Trophoblast cell (in vitro differentiated cells and primary cell): ENCODE measurements at regions not wholly inside any gene's neighbourhood (a gene's known extent, or its start where the extent isn't known, plus 50 kb on each side); places are given as distances from the start of the nearest gene placed in this dataset.
"Not testable (repeated sequence)": the region's sequence is repeated elsewhere in the genome, so short reads cannot be mapped to it uniquely, and the experiment has no call there.

Source experiments
- DNase-seq, 2 donors: peaks; one replicate each; pipeline ENCODE4 v3.0.0-alpha.2; 2016
- H2AFZ ChIP-seq: 2 replicates; pipeline ENCODE4 v1.6.1; 2013; ENCODE audit warnings: low read length, moderate library complexity, mild to moderate bottlenecking; ENCODE audit not compliant: insufficient read depth, poor library complexity
- H2AK5ac ChIP-seq: 2 replicates; pipeline ENCODE4 v1.6.1; 2013; ENCODE audit warnings: mild to moderate bottlenecking, low read length
- H2BK120ac ChIP-seq: 2 replicates; pipeline ENCODE4 v1.6.1; 2013; ENCODE audit warnings: low read length, mild to moderate bottlenecking, moderate library complexity; ENCODE audit not compliant: insufficient read depth, poor library complexity
- H2BK12ac ChIP-seq: 2 replicates; pipeline ENCODE4 v1.6.1; 2013; ENCODE audit warnings: mild to moderate bottlenecking, low read length, moderate library complexity
- H2BK5ac ChIP-seq: 2 replicates; pipeline ENCODE4 v1.6.1; 2013; ENCODE audit warnings: low read length, low read depth, moderate library complexity, mild to moderate bottlenecking; ENCODE audit not compliant: poor library complexity
- H3K14ac ChIP-seq: 2 replicates; pipeline ENCODE4 v1.6.1; 2013; ENCODE audit warnings: mild to moderate bottlenecking, low read length
- H3K18ac ChIP-seq: 2 replicates; pipeline ENCODE4 v1.6.1; 2013; ENCODE audit warnings: mild to moderate bottlenecking, low read length
- H3K23ac ChIP-seq: 2 replicates; pipeline ENCODE4 v1.6.1; 2013; ENCODE audit warnings: low read length
- H3K27ac ChIP-seq: 2 replicates; pipeline ENCODE4 v1.5.1; 2013; ENCODE audit warnings: low read depth, mild to moderate bottlenecking, inconsistent platforms, low read length, moderate library complexity
- H3K27me3 ChIP-seq: 2 replicates; pipeline ENCODE4 v1.6.1; 2013; ENCODE audit warnings: inconsistent platforms, mild to moderate bottlenecking, low read length, moderate library complexity; ENCODE audit not compliant: insufficient read depth
- H3K36me3 ChIP-seq, 2 experiments: 1 replicate in 1 of 2; 2 replicates in 1 of 2; pipeline ENCODE4 v1.6.1; 2013; ENCODE audit warnings: low read length in 2 of 2, mild to moderate bottlenecking in 2 of 2, moderate library complexity in 1 of 2; ENCODE audit not compliant: insufficient read depth in 2 of 2, control insufficient read depth in 1 of 2
- H3K4ac ChIP-seq: 2 replicates; pipeline ENCODE4 v1.6.1; 2013; ENCODE audit warnings: low read depth, mild to moderate bottlenecking, low read length, moderate library complexity
- H3K4me1 ChIP-seq, 2 experiments: 1 replicate in 1 of 2; 2 replicates in 1 of 2; pipeline ENCODE4 v1.6.1; 2013; ENCODE audit warnings: low read length in 2 of 2, mild to moderate bottlenecking in 2 of 2, moderate library complexity in 1 of 2; ENCODE audit not compliant: insufficient read depth in 2 of 2, control insufficient read depth in 1 of 2
- H3K4me2 ChIP-seq: 2 replicates; pipeline ENCODE4 v1.6.1; 2013; ENCODE audit warnings: inconsistent platforms, mild to moderate bottlenecking, low read length, moderate library complexity
- H3K4me3 ChIP-seq: 2 replicates; pipeline ENCODE4 v1.5.1; 2013; ENCODE audit warnings: mild to moderate bottlenecking, low read depth, low read length, inconsistent platforms
- H3K79me1 ChIP-seq: one replicate; pipeline ENCODE4 v1.6.1; 2013; ENCODE audit warnings: low read length
- H3K79me2 ChIP-seq: 2 replicates; pipeline ENCODE4 v1.6.1; 2013; ENCODE audit warnings: low read length, mild to moderate bottlenecking; ENCODE audit not compliant: control insufficient read depth, insufficient read depth, poor library complexity
- H3K9ac ChIP-seq: 2 replicates; pipeline ENCODE4 v1.6.1; 2013; ENCODE audit warnings: mild to moderate bottlenecking, low read length
- H3K9me3 ChIP-seq: 2 replicates; pipeline ENCODE4 v1.6.1; 2013; ENCODE audit warnings: low read depth, mild to moderate bottlenecking, control low read depth, inconsistent platforms, low read length; ENCODE audit not compliant: insufficient read depth
- H4K12ac ChIP-seq: 2 replicates; pipeline ENCODE4 v1.6.1; 2013; ENCODE audit warnings: low read depth, mild to moderate bottlenecking, low read length, moderate library complexity
- H4K8ac ChIP-seq: 2 replicates; pipeline ENCODE4 v1.6.1; 2013; ENCODE audit warnings: low read depth, mild to moderate bottlenecking, low read length, moderate library complexity
- H4K91ac ChIP-seq: one replicate; pipeline ENCODE4 v1.6.1; 2013; ENCODE audit warnings: low read depth, mild to moderate bottlenecking, low read length, moderate library complexity
- WGBS: extraction: QIAGEN DNeasy Blood & Tissue Kit; methylation state at CpG from one replicate; pipeline ENCODE4 v1.1.7; 2013; ENCODE audit warnings: missing lambda C conversion rate; ENCODE audit not compliant: insufficient read length, insufficient coverage; ENCODE audit errors: extremely low coverage; 5-methylcytosine and 5-hydroxymethylcytosine counted together

DNA sequence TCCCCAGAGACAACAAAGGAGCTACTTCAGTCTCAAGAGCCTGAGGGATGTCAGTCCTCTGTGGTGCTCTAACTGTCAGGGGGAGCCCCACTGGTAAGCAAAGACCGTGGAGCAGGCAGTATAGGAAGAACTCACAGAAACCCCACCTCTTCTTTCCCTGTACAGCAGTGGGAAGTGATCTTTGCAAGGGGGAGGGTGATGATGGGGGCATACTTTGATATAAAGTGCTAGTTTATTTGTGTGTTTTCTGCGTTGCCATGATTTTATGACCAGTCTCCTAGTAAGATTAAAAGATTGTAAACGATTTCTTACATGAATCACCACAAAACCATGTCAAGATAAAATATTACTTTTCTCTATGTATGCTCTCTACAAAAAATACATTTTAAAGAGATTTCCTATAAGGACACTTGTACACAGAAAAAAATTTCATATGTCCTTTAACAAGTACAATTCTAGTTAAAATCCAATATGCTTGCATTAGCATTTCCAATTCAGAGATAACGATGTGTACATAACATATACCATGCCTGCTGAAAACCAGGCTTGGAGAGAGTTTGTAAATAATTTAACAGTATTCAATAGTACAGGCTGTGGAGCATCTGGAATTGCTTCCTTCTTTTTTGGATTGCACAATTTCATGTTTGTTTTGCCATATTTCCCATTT is 690.0 kb downstream of the PRIM2 start:
- H3K79me2 ChIP-seq, H3K14ac ChIP-seq, H2AK5ac ChIP-seq, H3K23ac ChIP-seq, H2AFZ ChIP-seq, DNase-seq, H4K91ac ChIP-seq, H4K8ac ChIP-seq, H3K4ac ChIP-seq, H2BK5ac ChIP-seq, H3K4me2 ChIP-seq, H3K79me1 ChIP-seq, H3K27me3 ChIP-seq, H4K12ac ChIP-seq, H3K4me1 ChIP-seq, H2BK120ac ChIP-seq, H3K36me3 ChIP-seq, H3K27ac ChIP-seq, H3K4me3 ChIP-seq, H3K9ac ChIP-seq, H3K9me3 ChIP-seq, H3K18ac ChIP-seq, H2BK12ac ChIP-seq: not testable (repeated sequence)
- no CpG with 5 or more reads among the region's 4 CpGs for WGBS

DNA sequence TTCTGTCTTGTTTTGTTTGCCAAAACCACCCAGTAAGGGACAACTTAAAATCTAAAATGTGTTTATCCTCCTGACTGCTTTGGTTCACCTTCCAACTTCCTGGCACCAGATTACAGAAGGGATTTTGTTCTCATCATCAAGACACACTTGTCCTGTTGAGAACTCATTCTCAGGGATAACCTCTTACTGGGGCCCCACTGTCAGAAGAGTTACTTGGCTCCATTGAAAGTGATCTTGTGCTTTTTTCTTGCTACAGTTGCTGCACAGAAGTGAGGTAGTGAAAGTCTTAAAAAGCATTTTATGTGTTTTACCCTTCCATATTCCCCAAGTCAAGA is 690.5 kb downstream of the PRIM2 start:
- not testable (repeated sequence) for H4K91ac ChIP-seq

DNA sequence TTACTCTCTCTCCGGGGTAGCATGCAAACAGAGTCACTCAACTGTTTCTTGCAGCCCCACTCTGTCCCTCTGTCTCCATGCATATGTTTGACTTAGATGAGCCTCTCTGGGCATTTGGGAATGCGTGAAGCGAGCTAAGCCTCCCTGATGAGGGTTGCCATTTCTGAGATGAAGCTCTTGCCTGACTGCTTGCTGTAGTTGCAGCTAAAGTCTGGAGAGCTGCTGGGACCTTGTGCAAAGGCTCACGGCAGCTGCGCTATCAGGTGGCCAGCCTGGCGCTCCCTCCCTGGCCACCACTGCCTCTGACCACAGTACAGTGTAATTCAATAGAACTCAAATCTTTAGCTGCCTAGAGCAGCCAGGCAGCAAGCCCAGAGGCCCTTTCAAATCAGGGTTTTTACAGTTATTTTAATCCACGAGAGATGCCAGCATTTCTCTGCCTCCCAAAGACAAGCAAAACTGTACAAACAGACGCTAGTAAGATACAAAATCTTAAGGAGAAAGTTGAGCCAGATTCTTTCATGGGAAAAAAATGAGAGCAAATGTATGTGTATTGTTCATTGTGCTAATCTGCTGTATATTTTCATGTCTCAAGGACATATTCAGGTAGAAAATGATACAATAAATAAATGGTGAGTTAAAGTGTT is 694.6 kb downstream of the PRIM2 start:
- H2BK12ac ChIP-seq, H3K4me3 ChIP-seq, DNase-seq, H3K14ac ChIP-seq, H3K79me1 ChIP-seq, H2BK5ac ChIP-seq, H3K27ac ChIP-seq, H3K9me3 ChIP-seq, H3K4ac ChIP-seq, H3K4me2 ChIP-seq, H3K27me3 ChIP-seq, H2AK5ac ChIP-seq, H3K18ac ChIP-seq, H3K4me1 ChIP-seq, H2BK120ac ChIP-seq, H4K8ac ChIP-seq, H3K23ac ChIP-seq, H4K12ac ChIP-seq, H4K91ac ChIP-seq, H3K79me2 ChIP-seq, H3K36me3 ChIP-seq, H3K9ac ChIP-seq, H2AFZ ChIP-seq: not testable (repeated sequence)
- WGBS = no CpG with 5 or more reads among the region's 8 CpGs

More for the DNA sequence above, 690.5 kb downstream of the PRIM2 start:
- not testable (repeated sequence) for H2BK12ac ChIP-seq, DNase-seq, H2BK120ac ChIP-seq, H2AFZ ChIP-seq, H3K9ac ChIP-seq, H3K23ac ChIP-seq, H3K14ac ChIP-seq, H2BK5ac ChIP-seq, H2AK5ac ChIP-seq, H3K18ac ChIP-seq, H3K9me3 ChIP-seq, H3K4me1 ChIP-seq, H3K4me3 ChIP-seq, H3K27ac ChIP-seq, H3K4ac ChIP-seq, H3K79me1 ChIP-seq, H4K12ac ChIP-seq, H4K8ac ChIP-seq, H3K79me2 ChIP-seq, H3K4me2 ChIP-seq, H3K36me3 ChIP-seq, H3K27me3 ChIP-seq

DNA sequence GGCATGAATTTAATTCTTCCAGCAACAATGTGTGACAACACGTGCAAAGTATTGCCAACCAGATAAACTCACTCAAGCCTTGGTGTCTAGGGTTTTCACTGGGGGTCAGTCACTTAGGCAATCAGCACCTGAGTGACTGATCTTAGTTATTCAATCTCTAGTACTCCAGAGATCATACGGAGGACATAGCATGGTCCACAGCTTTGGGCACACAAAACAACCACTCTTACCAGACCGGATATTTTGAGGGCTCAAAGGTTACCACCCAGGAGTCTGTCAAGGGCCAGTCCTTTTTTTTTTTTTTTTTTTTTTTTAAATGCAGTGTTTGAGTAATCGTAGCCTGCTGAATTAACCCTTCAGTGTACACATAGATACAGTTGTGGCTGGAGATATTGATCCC is 699.2 kb downstream of the PRIM2 start:
- H3K14ac ChIP-seq, H2AFZ ChIP-seq, H3K18ac ChIP-seq, H2AK5ac ChIP-seq, H3K9ac ChIP-seq, H3K4ac ChIP-seq, H3K4me1 ChIP-seq, H2BK12ac ChIP-seq, H3K79me2 ChIP-seq, H3K36me3 ChIP-seq, H3K27ac ChIP-seq, H3K4me2 ChIP-seq, H4K91ac ChIP-seq, H3K4me3 ChIP-seq, H4K12ac ChIP-seq, H2BK120ac ChIP-seq, H3K79me1 ChIP-seq, H4K8ac ChIP-seq, DNase-seq, H3K9me3 ChIP-seq, H3K27me3 ChIP-seq, H3K23ac ChIP-seq, H2BK5ac ChIP-seq: not testable (repeated sequence)
- WGBS = no CpG with 5 or more reads among the region's 4 CpGs
